Skeletal muscle cell (primary cell): ENCODE measurements at regions not wholly inside any gene's neighbourhood (a gene's known extent, or its start where the extent isn't known, plus 50 kb on each side); places are given as distances from the start of the nearest gene placed in this dataset.
"Not testable (repeated sequence)": the region's sequence is repeated elsewhere in the genome, so short reads cannot be mapped to it uniquely, and the experiment has no call there.

Experiments used
- DNase-seq: peaks from one replicate; pipeline ENCODE4 v3.0.0-alpha.2; 2010; ENCODE audit warnings: low read depth
- H3K4me3 ChIP-seq: 2 replicates; pipeline ENCODE4 v1.5.1; 2011; ENCODE audit warnings: low read depth, mild to moderate bottlenecking, control low read depth, low read length, moderate library complexity

GRCh38 chr6:140040396-140040795, 665.9 kb upstream of the CITED2 start:
- H3K4me3 ChIP-seq: no peak overlapping the region
- no peak for DNase-seq

- H3K4me3 ChIP-seq: no peak overlapping the region
- no peak for DNase-seq
Measured at GRCh38 chr6:140039364-140039763, 664.9 kb upstream of the CITED2 start.

GRCh38 chr6:140036196-140036595, 661.7 kb upstream of the CITED2 start:
- DNase-seq: no peak
- H3K4me3 ChIP-seq: no peak overlapping the region

- DNase-seq: no peak
- no peak overlapping the region for H3K4me3 ChIP-seq
Measured at GRCh38 chr6:140032189-140032588, 657.7 kb upstream of the CITED2 start.

GRCh38 chr6:140029551-140029950, 655.1 kb upstream of the CITED2 start:
- no peak overlapping the region for H3K4me3 ChIP-seq
- no peak for DNase-seq

GRCh38 chr6:140027219-140027618, 652.8 kb upstream of the CITED2 start:
- no peak for DNase-seq
- no peak overlapping the region for H3K4me3 ChIP-seq

GRCh38 chr6:140026546-140026945, 652.1 kb upstream of the CITED2 start:
- H3K4me3 ChIP-seq: no peak overlapping the region
- no peak for DNase-seq

GRCh38 chr6:140025171-140025570, 650.7 kb upstream of the CITED2 start:
- no peak overlapping the region for H3K4me3 ChIP-seq
- no peak for DNase-seq

GRCh38 chr6:140020207-140020791, 645.9 kb upstream of the CITED2 start:
- no peak for DNase-seq

GRCh38 chr6:140018588-140018987, 644.1 kb upstream of the CITED2 start:
- no peak for DNase-seq
- H3K4me3 ChIP-seq: no peak overlapping the region

More at GRCh38 chr6:140020207-140020791, 645.9 kb upstream of the CITED2 start:
- no peak overlapping the region for H3K4me3 ChIP-seq

- no peak for DNase-seq
- no peak overlapping the region for H3K4me3 ChIP-seq
Measured at GRCh38 chr6:140017470-140017869, 643.0 kb upstream of the CITED2 start.

GRCh38 chr6:140012150-140012549, 637.7 kb upstream of the CITED2 start:
- H3K4me3 ChIP-seq: no peak overlapping the region
- no peak for DNase-seq

GRCh38 chr6:140011537-140011936, 637.1 kb upstream of the CITED2 start:
- DNase-seq: no peak
- H3K4me3 ChIP-seq: no peak overlapping the region

- H3K4me3 ChIP-seq: no peak overlapping the region
- DNase-seq: no peak
Measured at GRCh38 chr6:140009286-140009685, 634.8 kb upstream of the CITED2 start.

GRCh38 chr6:140007525-140007924, 633.1 kb upstream of the CITED2 start:
- no peak overlapping the region for H3K4me3 ChIP-seq
- no peak for DNase-seq

GRCh38 chr6:140003217-140003616, 628.8 kb upstream of the CITED2 start:
- DNase-seq: no peak
- H3K4me3 ChIP-seq: no peak overlapping the region

GRCh38 chr6:140002396-140003022, 628.1 kb upstream of the CITED2 start:
- peak; percentile 56 for DNase-seq
- no peak overlapping the region for H3K4me3 ChIP-seq

GRCh38 chr6:140001821-140002341, 627.4 kb upstream of the CITED2 start:
- no peak for DNase-seq
- no peak overlapping the region for H3K4me3 ChIP-seq

- DNase-seq: no peak
- no peak overlapping the region for H3K4me3 ChIP-seq
Measured at GRCh38 chr6:140001005-140001404, 626.6 kb upstream of the CITED2 start.

GRCh38 chr6:139999661-140000060, 625.2 kb upstream of the CITED2 start:
- not testable (repeated sequence) for H3K4me3 ChIP-seq, DNase-seq

GRCh38 chr6:139998478-139998877, 624.0 kb upstream of the CITED2 start:
- not testable (repeated sequence) for DNase-seq, H3K4me3 ChIP-seq
